Stomach smooth muscle (tissue), 2 donors: ENCODE measurements at regions not wholly inside any gene's neighbourhood (a gene's known extent, or its start where the extent isn't known, plus 50 kb on each side); places are given as distances from the start of the nearest gene placed in this dataset.
"Not testable (repeated sequence)": the region's sequence is repeated elsewhere in the genome, so short reads cannot be mapped to it uniquely, and the experiment has no call there.

ENCODE experiments used
- H3K27ac ChIP-seq: one replicate; pipeline ENCODE4 v1.7.0; 2013; ENCODE audit warnings: mild to moderate bottlenecking, low read length, inconsistent platforms
- H3K27me3 ChIP-seq, 2 donors: one replicate each; pipeline ENCODE4 v1.7.0; 2013; ENCODE audit warnings: low read length in 2 of 2; ENCODE audit not compliant: insufficient read depth in 2 of 2, control insufficient read depth in 1 of 2
- H3K36me3 ChIP-seq, 2 donors: one replicate each; pipeline ENCODE4 v1.7.0; 2013; ENCODE audit warnings: low read length in 2 of 2; ENCODE audit not compliant: control insufficient read depth in 2 of 2, insufficient read depth in 2 of 2
- H3K4me1 ChIP-seq: one replicate; pipeline ENCODE4 v1.7.0; 2013; ENCODE audit warnings: low read length; ENCODE audit not compliant: control insufficient read depth, insufficient read depth
- H3K4me3 ChIP-seq, 2 donors: one replicate each; pipeline ENCODE4 v1.7.0; 2013; ENCODE audit warnings: low read length in 2 of 2
- H3K9ac ChIP-seq, 2 donors: one replicate each; pipeline ENCODE4 v1.7.0; 2013; ENCODE audit warnings: low read length in 2 of 2, mild to moderate bottlenecking in 1 of 2
- H3K9me3 ChIP-seq, 2 donors: one replicate each; pipeline ENCODE4 v1.7.0; 2013; ENCODE audit warnings: low read length in 2 of 2; ENCODE audit not compliant: control insufficient read depth in 2 of 2
- donor health status: healthy.
- donor health status: Pancreatic carcinoma.

DNA sequence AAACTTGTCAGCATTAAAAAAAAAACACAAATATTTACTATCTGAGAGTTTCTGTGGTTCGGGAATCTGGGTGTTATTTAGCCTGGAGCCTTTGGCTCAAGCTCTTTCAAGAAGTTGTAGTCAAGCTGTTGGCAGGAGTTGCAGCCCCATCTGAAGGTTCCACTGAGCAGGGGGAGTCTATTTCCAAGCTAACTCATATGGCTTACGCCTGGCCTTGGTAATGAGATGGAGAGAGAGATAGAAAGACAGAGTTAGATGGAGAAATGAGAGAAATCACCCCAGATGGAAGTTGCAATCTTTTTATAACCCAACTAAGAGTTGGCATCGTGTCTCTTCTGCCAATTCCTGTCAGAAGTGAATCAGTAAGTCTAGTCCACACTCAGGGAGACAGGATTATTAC lies 1075.2 kb upstream of the SEMA6A start:
- Histone ChIP-seq H3K27me3 (no peaks in the 10 kb centered on the region), H3K36me3 (no peaks in the 10 kb centered on the region), H3K9me3 (no peaks in the 10 kb centered on the region), H3K4me1 (no peaks in the 10 kb centered on the region), H3K4me3 (no peak overlapping the region), H3K9ac (no peak overlapping the region), H3K27ac (no peak overlapping the region)

GRCh38 chr5:117645400-117645799 lies 1070.8 kb upstream of the SEMA6A start:
- H3K9me3 ChIP-seq: no peaks in the 10 kb centered on the region
- no peaks in the 10 kb centered on the region for H3K27me3 ChIP-seq

GRCh38 chr5:117638581-117638980 lies 1064.0 kb upstream of the SEMA6A start:
- no peaks in the 10 kb centered on the region for H3K27me3 ChIP-seq
- H3K27ac ChIP-seq: no peak overlapping the region
- H3K36me3 ChIP-seq: no peaks in the 10 kb centered on the region
- H3K9me3 ChIP-seq: no peaks in the 10 kb centered on the region
- H3K9ac ChIP-seq: no peak overlapping the region
- no peak overlapping the region for H3K4me3 ChIP-seq
- H3K4me1 ChIP-seq: no peaks in the 10 kb centered on the region

More at GRCh38 chr5:117645400-117645799, 1070.8 kb upstream of the SEMA6A start:
- Histone ChIP-seq H3K4me3 (no peak overlapping the region), H3K36me3 (no peaks in the 10 kb centered on the region), H3K4me1 (no peaks in the 10 kb centered on the region), H3K9ac (no peak overlapping the region), H3K27ac (no peak overlapping the region)

- Histone ChIP-seq H3K36me3 (no peaks in the 10 kb centered on the region), H3K4me1 (no peaks in the 10 kb centered on the region), H3K4me3 (no peak overlapping the region), H3K9ac (no peak overlapping the region), H3K27ac (no peak overlapping the region), H3K27me3 (no peaks in the 10 kb centered on the region), H3K9me3 (no peaks in the 10 kb centered on the region)
These were observed 1058.5 kb upstream of the SEMA6A start for GRCh38 chr5:117633093-117633492.

DNA sequence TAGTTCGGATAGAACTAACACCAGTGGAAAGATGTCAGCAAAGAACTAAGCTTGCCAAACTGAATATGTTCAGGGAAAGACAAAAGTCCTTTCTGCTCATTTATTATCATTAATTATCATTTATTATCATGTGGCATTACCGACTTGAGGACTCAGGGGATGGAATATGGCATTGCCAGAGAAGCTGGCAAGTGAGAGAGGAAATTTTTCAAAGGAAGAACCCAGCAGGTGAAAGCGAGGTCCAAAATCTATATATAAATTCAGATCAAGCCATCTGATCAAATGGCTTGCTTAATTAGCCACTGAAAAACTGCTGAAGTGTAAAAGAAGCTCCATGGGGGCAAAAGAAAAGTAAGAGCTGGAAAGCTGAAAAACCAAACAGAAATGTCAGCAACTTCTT lies 1049.6 kb upstream of the SEMA6A start:
- no peak overlapping the region for H3K27ac ChIP-seq
- H3K27me3 ChIP-seq: no peaks in the 10 kb centered on the region
- H3K9ac ChIP-seq: no peak overlapping the region
- H3K36me3 ChIP-seq: no peaks in the 10 kb centered on the region
- H3K9me3 ChIP-seq: no peaks in the 10 kb centered on the region
- no peak overlapping the region for H3K4me3 ChIP-seq
- H3K4me1 ChIP-seq: peaks cover 3% of the 10 kb centered on the region

- Histone ChIP-seq H3K36me3 (no peaks in the 10 kb centered on the region), H3K4me3 (no peak overlapping the region), H3K27me3 (no peaks in the 10 kb centered on the region), H3K27ac (no peak overlapping the region), H3K9me3 (no peaks in the 10 kb centered on the region), H3K9ac (no peak overlapping the region), H3K4me1 (peaks cover 3% of the 10 kb centered on the region)
These were observed 1048.6 kb upstream of the SEMA6A start for GRCh38 chr5:117623042-117623805.

DNA sequence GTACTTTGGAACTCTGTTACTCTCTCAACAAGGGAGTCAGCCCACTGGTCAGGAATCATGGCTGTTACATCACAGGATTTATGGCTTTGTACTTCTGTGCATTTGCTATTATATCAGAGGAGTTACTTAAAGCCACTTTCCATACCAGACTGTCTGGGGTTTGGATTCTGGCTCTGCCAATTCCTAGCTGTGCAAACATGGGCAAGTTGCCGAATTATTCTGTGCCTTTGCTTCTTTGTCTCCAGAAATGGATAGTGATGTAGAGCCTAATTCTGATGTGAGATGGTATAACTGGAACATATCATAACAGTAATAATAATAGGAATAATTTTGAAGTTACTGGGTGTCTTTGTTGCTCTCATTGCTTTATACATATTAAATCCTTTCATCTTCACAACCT lies 1047.3 kb upstream of the SEMA6A start:
- no peak overlapping the region for H3K9ac ChIP-seq
- no peaks in the 10 kb centered on the region for H3K9me3 ChIP-seq
- no peaks in the 10 kb centered on the region for H3K36me3 ChIP-seq
- peaks cover 3% of the 10 kb centered on the region for H3K4me1 ChIP-seq
- no peaks in the 10 kb centered on the region for H3K27me3 ChIP-seq
- H3K27ac ChIP-seq: no peak overlapping the region
- no peak overlapping the region for H3K4me3 ChIP-seq

DNA sequence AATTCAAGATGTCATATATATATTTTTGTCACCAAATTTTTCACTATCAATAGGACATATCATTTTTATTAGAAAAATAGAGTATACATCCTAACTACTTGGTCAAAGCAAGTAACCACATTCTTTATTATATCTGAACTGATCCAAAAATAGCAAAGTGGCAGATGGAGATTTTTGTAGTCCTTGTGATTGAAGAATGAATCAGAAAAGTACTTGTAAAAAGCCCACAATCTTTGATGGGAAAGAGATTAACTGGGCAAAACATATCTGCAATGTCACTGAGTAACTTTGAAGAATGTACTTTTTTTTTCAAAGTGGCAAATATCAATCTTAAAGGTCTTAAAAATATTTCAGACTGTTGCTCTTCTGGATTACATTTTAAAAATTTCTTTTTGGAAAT lies 1040.6 kb upstream of the SEMA6A start:
- H3K9me3 ChIP-seq: peaks cover 0 to 2% of the 10 kb centered on the region in 2 donors

GRCh38 chr5:117614408-117614807 lies 1039.8 kb upstream of the SEMA6A start:
- H3K9ac ChIP-seq: no peak overlapping the region
- H3K9me3 ChIP-seq: peaks cover 0 to 2% of the 10 kb centered on the region in 2 donors
- H3K27me3 ChIP-seq: no peaks in the 10 kb centered on the region
- H3K36me3 ChIP-seq: no peaks in the 10 kb centered on the region
- H3K4me1 ChIP-seq: no peaks in the 10 kb centered on the region
- H3K27ac ChIP-seq: no peak overlapping the region
- H3K4me3 ChIP-seq: no peak overlapping the region

More for the DNA sequence above, 1040.6 kb upstream of the SEMA6A start:
- Histone ChIP-seq H3K9ac (no peak overlapping the region), H3K4me3 (no peak overlapping the region), H3K36me3 (no peaks in the 10 kb centered on the region), H3K4me1 (no peaks in the 10 kb centered on the region), H3K27me3 (no peaks in the 10 kb centered on the region), H3K27ac (no peak overlapping the region)

DNA sequence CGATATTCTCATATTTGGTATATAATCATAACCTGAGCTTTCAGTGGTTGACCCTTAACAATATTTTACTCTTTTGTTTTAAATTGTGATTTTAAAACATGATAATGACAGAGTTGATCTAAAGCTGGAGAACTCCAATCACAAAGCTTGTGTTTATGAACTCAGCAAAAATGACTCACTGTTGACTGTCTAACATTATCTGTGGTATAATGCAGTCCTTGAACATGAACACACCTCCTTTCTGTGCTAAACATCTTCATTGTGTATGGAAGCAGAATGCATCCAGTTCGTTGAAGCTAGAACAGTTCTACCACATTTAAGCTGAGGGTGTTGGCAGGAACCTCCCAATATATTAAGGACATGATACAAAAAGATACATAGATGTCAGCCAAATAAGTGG lies 1030.2 kb upstream of the SEMA6A start:
- Histone ChIP-seq H3K4me1 (no peaks in the 10 kb centered on the region), H3K36me3 (no peaks in the 10 kb centered on the region), H3K4me3 (no peak overlapping the region), H3K9ac (no peak overlapping the region), H3K27ac (no peak overlapping the region), H3K9me3 (no peaks in the 10 kb centered on the region), H3K27me3 (no peaks in the 10 kb centered on the region)

DNA sequence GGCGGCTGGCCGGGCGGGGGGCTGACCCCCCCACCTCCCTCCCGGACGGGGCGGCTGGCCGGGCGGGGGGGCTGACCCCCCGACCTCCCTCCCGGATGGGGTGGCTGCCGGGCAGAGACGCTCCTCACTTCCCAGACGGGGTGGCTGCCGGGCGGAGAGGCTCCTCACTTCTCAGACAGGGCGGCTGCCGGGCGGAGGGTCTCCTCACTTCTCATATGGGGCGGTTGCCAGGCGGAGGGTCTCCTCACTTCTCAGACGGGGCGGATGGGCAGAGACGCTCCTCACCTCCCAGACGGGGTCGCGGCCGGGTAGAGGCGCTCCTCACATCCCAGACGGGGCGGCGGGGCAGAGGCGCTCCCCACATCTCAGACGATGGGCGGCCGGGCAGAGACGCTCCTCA lies 1025.2 kb upstream of the SEMA6A start:
- H3K9me3 ChIP-seq, H3K4me3 ChIP-seq, H3K27ac ChIP-seq, H3K9ac ChIP-seq, H3K4me1 ChIP-seq, H3K27me3 ChIP-seq, H3K36me3 ChIP-seq: not testable (repeated sequence)
